ENCODE measurements at regions not wholly inside any gene's neighbourhood (a gene's known extent, or its start where the extent isn't known, plus 50 kb on each side); places are given as distances from the start of the nearest gene placed in this dataset.

- no peak for TF ChIP-seq CTCF (IDR thresholded peaks at IDR 0.05)
- no peak for TF ChIP-seq POLR2AphosphoS5 (IDR thresholded peaks at IDR 0.05)
Measured at GRCh38 chr18:57249179-57249578, 102.3 kb downstream of the BOD1L2 start.
